IMR-90 (cell line): ENCODE measurements at regions not wholly inside any gene's neighbourhood (a gene's known extent, or its start where the extent isn't known, plus 50 kb on each side); places are given as distances from the start of the nearest gene placed in this dataset.

Source experiments
- ATAC-seq: fragments of 200-7000 bp; cut with Tn5 transposase; 2 replicates; pipeline ENCODE4 v1.9.1; 2020; ENCODE audit warnings: low read depth, mild to moderate bottlenecking, moderate library complexity
- BruUV-seq: library from RNA; stranded (reverse); fragments of 400-500 nt; replicated peaks from 2 replicates; lab custom pipeline; 2021; lab: Mats Ljungman, UMichigan
- CTCF ChIA-PET: fragments of 300-600 bp; formaldehyde crosslinking; extraction: SDS; loops from one replicate; lab custom pipeline; 2021; ENCODE audit warnings: antibody characterized with exemption; lab: Yijun Ruan, JAX
- POLR2A ChIA-PET: fragments of 300-600 bp; sonication (Branson Sonifier 250); formaldehyde crosslinking; loops from one replicate; lab custom pipeline; 2022; ENCODE audit warnings: antibody characterized with exemption; ENCODE audit not compliant: unreplicated experiment; lab: Charles Lee
- DNase-seq: peaks from one replicate; pipeline ENCODE4 v3.0.0; 2013
- H2AFZ ChIP-seq: replicated peaks from 2 replicates; pipeline ENCODE3; 2013; ENCODE audit warnings: low read length, mild to moderate bottlenecking; ENCODE audit not compliant: poor library complexity
- H2AK5ac ChIP-seq: 2 replicates; pipeline ENCODE4 v1.6.1; 2013; ENCODE audit warnings: low read depth, low read length, inconsistent platforms
- H2AK9ac ChIP-seq: replicated peaks from 2 replicates; pipeline ENCODE3; 2013; ENCODE audit warnings: mild to moderate bottlenecking, low read depth, low read length, moderate library complexity; ENCODE audit not compliant: poor library complexity
- H2BK120ac ChIP-seq: 2 replicates; pipeline ENCODE4 v1.6.1; 2013; ENCODE audit warnings: low read depth, low read length, inconsistent platforms
- H2BK15ac ChIP-seq: 3 replicates; pipeline ENCODE4 v1.6.1; 2013; ENCODE audit warnings: low read depth, low read length, inconsistent platforms
- H2BK20ac ChIP-seq: 2 replicates; pipeline ENCODE4 v1.6.1; 2013; ENCODE audit warnings: low read depth, mild to moderate bottlenecking, inconsistent platforms, low read length, moderate library complexity
- H2BK5ac ChIP-seq: 2 replicates; pipeline ENCODE4 v1.6.1; 2013; ENCODE audit warnings: mild to moderate bottlenecking, low read depth, low read length, inconsistent platforms; ENCODE audit not compliant: poor library complexity, severe bottlenecking
- H3K14ac ChIP-seq: replicated peaks from 2 replicates; pipeline ENCODE4 v1.6.1; 2013; ENCODE audit warnings: low read depth, low read length, inconsistent platforms
- H3K18ac ChIP-seq: 2 replicates; pipeline ENCODE4 v1.6.1; 2013; ENCODE audit warnings: low read depth, low read length, control low read depth
- H3K23ac ChIP-seq: 2 replicates; pipeline ENCODE4 v1.6.1; 2013; ENCODE audit warnings: low read depth, low read length, inconsistent platforms
- H3K27ac ChIP-seq: 2 replicates; pipeline ENCODE4 v1.5.1; 2013; ENCODE audit warnings: mild to moderate bottlenecking, control low read depth, low read length; ENCODE audit not compliant: insufficient read depth
- H3K27me3 ChIP-seq: 2 replicates; pipeline ENCODE4 v1.6.1; 2013; ENCODE audit warnings: low read length; ENCODE audit not compliant: control insufficient read depth, insufficient read depth
- H3K36me3 ChIP-seq: 2 replicates; pipeline ENCODE4 v1.6.1; 2013; ENCODE audit warnings: low read length, mixed read lengths; ENCODE audit not compliant: control insufficient read depth, insufficient read depth
- H3K4ac ChIP-seq: 2 replicates; pipeline ENCODE4 v1.6.1; 2013; ENCODE audit warnings: low read depth, low read length, inconsistent platforms
- H3K4me1 ChIP-seq: 2 replicates; pipeline ENCODE4 v1.6.1; 2013; ENCODE audit warnings: low read length, mixed read lengths; ENCODE audit not compliant: control insufficient read depth, insufficient read depth
- H3K4me2 ChIP-seq: 2 replicates; pipeline ENCODE4 v1.6.1; 2013; ENCODE audit warnings: low read depth, mild to moderate bottlenecking, control low read depth, low read length, moderate library complexity
- H3K4me3 ChIP-seq: 2 replicates; pipeline ENCODE4 v1.5.1; 2013; ENCODE audit warnings: low read depth, mild to moderate bottlenecking, control low read depth, low read length, moderate library complexity; ENCODE audit not compliant: insufficient read depth
- H3K56ac ChIP-seq: 2 replicates; pipeline ENCODE4 v1.6.1; 2013; ENCODE audit warnings: low read length, inconsistent platforms; ENCODE audit not compliant: insufficient read depth; ENCODE audit errors: extremely low read depth
- H3K79me1 ChIP-seq, 2 experiments: 2 replicates each; pipeline ENCODE4 v1.6.1; 2013; ENCODE audit warnings: low read length in 2 of 2, inconsistent platforms in 1 of 2, low read depth in 1 of 2
- H3K9ac ChIP-seq: 2 replicates; pipeline ENCODE4 v1.6.1; 2013; ENCODE audit warnings: low read depth, low read length, control low read depth
- H3K9me1 ChIP-seq: 2 replicates; pipeline ENCODE4 v1.6.1; 2013; ENCODE audit warnings: low read length, inconsistent platforms; ENCODE audit not compliant: insufficient read depth
- H3K9me3 ChIP-seq: 2 replicates; pipeline ENCODE4 v1.6.1; 2013; ENCODE audit warnings: low read length; ENCODE audit not compliant: control insufficient read depth, insufficient read depth
- H4K20me1 ChIP-seq: 2 replicates; pipeline ENCODE4 v1.6.1; 2013; ENCODE audit warnings: low read length, inconsistent platforms; ENCODE audit not compliant: insufficient read depth
- H4K5ac ChIP-seq: 2 replicates; pipeline ENCODE4 v1.6.1; 2013; ENCODE audit warnings: mild to moderate bottlenecking, low read depth, low read length, control low read depth
- H4K8ac ChIP-seq, 2 experiments: 2 replicates each; pipeline ENCODE4 v1.6.1; 2013; ENCODE audit warnings: low read depth in 2 of 2, low read length in 2 of 2, control low read depth in 1 of 2, inconsistent platforms in 1 of 2
- H4K91ac ChIP-seq: 2 replicates; pipeline ENCODE4 v1.6.1; 2013; ENCODE audit warnings: low read depth, low read length, inconsistent platforms; ENCODE audit not compliant: insufficient read depth
- CHD1 ChIP-seq: IDR thresholded peaks from 2 replicates; pipeline ENCODE4 v1.6.1; 2012; ENCODE audit warnings: low read depth, low read length, improper control_type of control experiment
- MAFK ChIP-seq: IDR thresholded peaks from 2 replicates; pipeline ENCODE4 v1.6.1; 2012; ENCODE audit warnings: low read depth, low read length, improper control_type of control experiment
- MXI1 ChIP-seq: IDR thresholded peaks from 2 replicates; pipeline ENCODE4 v1.6.1; 2012; ENCODE audit warnings: low read depth, mild to moderate bottlenecking, low read length, moderate library complexity, borderline replicate concordance
- NFE2L2 ChIP-seq: fragments of 150-350 bp; IDR thresholded peaks from 2 replicates; pipeline ENCODE4 v1.6.1; 2016; ENCODE audit warnings: low read depth, mild to moderate bottlenecking, low read length
- RAD21 ChIP-seq: IDR thresholded peaks from 2 replicates; pipeline ENCODE4 v1.6.1; 2012; ENCODE audit warnings: low read length, improper control_type of control experiment
- RCOR1 ChIP-seq: IDR thresholded peaks from 2 replicates; pipeline ENCODE4 v1.6.1; 2012; ENCODE audit warnings: mild to moderate bottlenecking, low read length, improper control_type of control experiment; ENCODE audit not compliant: insufficient replicate concordance
- RFX5 ChIP-seq: IDR thresholded peaks from 2 replicates; pipeline ENCODE4 v1.8.0; 2012; ENCODE audit warnings: low read depth, mild to moderate bottlenecking, low read length, moderate library complexity
- WGBS, 2 experiments: methylation state at CpG; one replicate each; pipeline versions ENCODE4 v1.1.5 to v1.1.7; 2013; ENCODE audit warnings: missing lambda C conversion rate in 2 of 2; ENCODE audit not compliant: insufficient read length in 1 of 2; ENCODE audit errors: extremely low coverage in 2 of 2; 5-methylcytosine and 5-hydroxymethylcytosine counted together
- dilution Hi-C: fragments of 300-500 bp; cut with HindIII; formaldehyde crosslinking; loops from one replicate; pipeline ENCODE4 v1.14.3; 2018; ENCODE audit warnings: low sequenced_read_pairs; ENCODE audit not compliant: unreplicated experiment
- in situ Hi-C: fragments of 300-500 bp; cut with MboI; formaldehyde crosslinking; loops from 3 replicates; pipeline ENCODE4 v1.14.3; 2019; ENCODE audit warnings: low sequenced_read_pairs, inconsistent platforms, mixed read lengths
- intact Hi-C: fragments of 100-400 bp; cut with micrococcal nuclease; formaldehyde crosslinking; loops from 2 replicates; pipeline ENCODE4 v1.10.0; 2022
- TF ChIP-seq, protein P1 (sequence below): conservative IDR thresholded peaks from 2 replicates; pipeline ENCODE4 v1.5.1; 2012; ENCODE audit warnings: mild to moderate bottlenecking, low read depth, low read length, improper control_type of control experiment
- TF ChIP-seq, protein P2 (sequence below): fragments of 150-350 bp; IDR thresholded peaks from 2 replicates; pipeline ENCODE4 v1.6.1; 2016; ENCODE audit warnings: low read depth, mild to moderate bottlenecking, low read length, moderate library complexity, borderline replicate concordance

DNA sequence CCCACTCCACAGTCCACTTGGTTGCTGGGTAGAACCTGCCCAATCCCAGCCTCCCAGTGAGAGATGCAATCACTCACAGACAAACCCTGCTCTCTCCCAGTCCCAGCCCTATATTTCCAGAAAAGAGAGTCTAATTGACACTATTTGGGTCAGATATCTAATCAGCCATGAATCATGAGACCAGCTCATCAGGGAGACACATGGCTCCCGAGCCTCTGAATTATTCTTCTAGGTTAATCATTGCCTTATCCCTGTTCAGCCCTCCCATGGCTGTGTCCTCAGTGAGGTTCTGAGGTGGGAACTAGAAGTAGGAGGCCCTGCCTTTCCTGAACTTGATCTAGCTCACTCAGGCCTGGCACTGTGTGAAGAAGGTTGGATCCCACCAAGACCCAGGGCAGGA, 49.9 kb upstream of the ZC3H12A start:
- Histone ChIP-seq H2BK5ac (no peak overlapping the region), H3K27me3 (peaks cover 3% of the 10 kb centered on the region; the same call in 1 of the 2 replicates), H3K18ac (no peak overlapping the region), H3K4me2 (no peak overlapping the region), H2AK9ac (no peak overlapping the region), H2BK120ac (no peak overlapping the region), H2AK5ac (no peak overlapping the region), H3K9me3 (no peaks in the 10 kb centered on the region), H3K4me1 (no peaks in the 10 kb centered on the region), H3K27ac (no peak overlapping the region), H3K9ac (no peak overlapping the region), H3K9me1 (no peaks in the 10 kb centered on the region), H2AFZ (no peak overlapping the region), H3K79me1 (no peaks in the 10 kb centered on the region), H3K23ac (no peak overlapping the region), H3K4ac (no peak overlapping the region), H2BK15ac (no peak overlapping the region), H4K8ac (no peak overlapping the region), H3K36me3 (no peaks in the 10 kb centered on the region), H3K14ac (no peak overlapping the region), H3K4me3 (no peak overlapping the region), H3K56ac (no peak overlapping the region), H4K5ac (no peak overlapping the region), H4K91ac (no peak overlapping the region), H4K20me1 (no peaks in the 10 kb centered on the region), H2BK20ac (no peak overlapping the region)
- ATAC-seq = no peak
- WGBS, 2 experiments = no CpG with 5 or more reads among the region's 1 CpG
- in situ Hi-C loops = no loop called here
- CTCF ChIA-PET = no interaction called here
- no peak for DNase-seq
- BruUV-seq = no TSS peak
- intact Hi-C loops = no loop called here
- dilution Hi-C loops = no loop called here
- no peak for TF ChIP-seq RFX5
- TF ChIP-seq MAFK = no peak
- TF ChIP-seq RAD21 = no peak
- TF ChIP-seq RCOR1 = no peak
- no peak for TF ChIP-seq CHD1
- no peak for TF ChIP-seq MXI1
- TF ChIP-seq, protein P1, sequence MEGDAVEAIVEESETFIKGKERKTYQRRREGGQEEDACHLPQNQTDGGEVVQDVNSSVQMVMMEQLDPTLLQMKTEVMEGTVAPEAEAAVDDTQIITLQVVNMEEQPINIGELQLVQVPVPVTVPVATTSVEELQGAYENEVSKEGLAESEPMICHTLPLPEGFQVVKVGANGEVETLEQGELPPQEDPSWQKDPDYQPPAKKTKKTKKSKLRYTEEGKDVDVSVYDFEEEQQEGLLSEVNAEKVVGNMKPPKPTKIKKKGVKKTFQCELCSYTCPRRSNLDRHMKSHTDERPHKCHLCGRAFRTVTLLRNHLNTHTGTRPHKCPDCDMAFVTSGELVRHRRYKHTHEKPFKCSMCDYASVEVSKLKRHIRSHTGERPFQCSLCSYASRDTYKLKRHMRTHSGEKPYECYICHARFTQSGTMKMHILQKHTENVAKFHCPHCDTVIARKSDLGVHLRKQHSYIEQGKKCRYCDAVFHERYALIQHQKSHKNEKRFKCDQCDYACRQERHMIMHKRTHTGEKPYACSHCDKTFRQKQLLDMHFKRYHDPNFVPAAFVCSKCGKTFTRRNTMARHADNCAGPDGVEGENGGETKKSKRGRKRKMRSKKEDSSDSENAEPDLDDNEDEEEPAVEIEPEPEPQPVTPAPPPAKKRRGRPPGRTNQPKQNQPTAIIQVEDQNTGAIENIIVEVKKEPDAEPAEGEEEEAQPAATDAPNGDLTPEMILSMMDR = no peak
- TF ChIP-seq NFE2L2 = no peak
- TF ChIP-seq, protein P2, sequence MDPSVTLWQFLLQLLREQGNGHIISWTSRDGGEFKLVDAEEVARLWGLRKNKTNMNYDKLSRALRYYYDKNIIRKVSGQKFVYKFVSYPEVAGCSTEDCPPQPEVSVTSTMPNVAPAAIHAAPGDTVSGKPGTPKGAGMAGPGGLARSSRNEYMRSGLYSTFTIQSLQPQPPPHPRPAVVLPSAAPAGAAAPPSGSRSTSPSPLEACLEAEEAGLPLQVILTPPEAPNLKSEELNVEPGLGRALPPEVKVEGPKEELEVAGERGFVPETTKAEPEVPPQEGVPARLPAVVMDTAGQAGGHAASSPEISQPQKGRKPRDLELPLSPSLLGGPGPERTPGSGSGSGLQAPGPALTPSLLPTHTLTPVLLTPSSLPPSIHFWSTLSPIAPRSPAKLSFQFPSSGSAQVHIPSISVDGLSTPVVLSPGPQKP = no peak
- POLR2A ChIA-PET = no interaction called here
